ENCODE measurements at regions not wholly inside any gene's neighbourhood (a gene's known extent, or its start where the extent isn't known, plus 50 kb on each side); places are given as distances from the start of the nearest gene placed in this dataset.
A peak's percentile ranks its signal among the peaks of the same experiment; 100 is the strongest.

DNA sequence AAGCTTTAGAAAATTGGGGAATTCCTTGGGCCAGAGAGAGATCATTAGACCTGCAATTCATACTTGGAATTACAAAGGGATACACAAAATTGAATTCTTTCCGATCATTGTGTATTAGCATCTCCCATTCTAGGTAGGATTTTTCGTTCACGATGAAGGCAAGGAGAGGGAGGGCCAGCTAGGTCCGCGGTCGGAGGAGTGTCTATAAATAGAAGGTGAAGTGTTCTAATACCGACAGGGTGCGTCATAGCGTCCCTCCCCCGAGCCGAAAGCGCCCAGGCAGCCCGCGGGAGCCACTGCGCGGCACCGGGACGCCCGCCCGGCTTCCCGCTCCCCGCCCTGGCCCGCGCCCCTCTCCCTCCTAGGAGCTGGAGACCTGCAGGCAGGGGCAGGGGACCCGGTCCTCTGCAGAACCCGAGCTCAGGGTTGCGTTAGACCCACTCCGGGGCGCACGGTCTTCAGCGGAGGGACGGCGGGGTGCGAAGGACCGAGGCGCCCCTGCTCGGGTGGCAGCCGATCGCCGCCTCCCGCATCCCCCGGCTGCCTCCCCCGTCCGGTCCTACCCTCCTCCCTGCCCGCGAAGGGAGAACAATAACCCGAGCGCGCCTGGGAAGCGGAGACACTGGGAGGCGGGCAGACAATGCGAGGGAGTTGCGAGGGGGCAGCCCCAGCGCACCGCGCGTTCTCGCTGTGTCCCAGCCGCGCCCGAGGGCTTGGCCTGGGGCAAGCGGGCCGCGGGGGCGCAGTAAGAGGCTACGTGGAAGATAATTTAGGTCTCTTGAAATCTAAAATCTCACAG lies 114.2 kb upstream of the SERTAD2 start (continued):
- TF ChIP-seq, protein P1, sequence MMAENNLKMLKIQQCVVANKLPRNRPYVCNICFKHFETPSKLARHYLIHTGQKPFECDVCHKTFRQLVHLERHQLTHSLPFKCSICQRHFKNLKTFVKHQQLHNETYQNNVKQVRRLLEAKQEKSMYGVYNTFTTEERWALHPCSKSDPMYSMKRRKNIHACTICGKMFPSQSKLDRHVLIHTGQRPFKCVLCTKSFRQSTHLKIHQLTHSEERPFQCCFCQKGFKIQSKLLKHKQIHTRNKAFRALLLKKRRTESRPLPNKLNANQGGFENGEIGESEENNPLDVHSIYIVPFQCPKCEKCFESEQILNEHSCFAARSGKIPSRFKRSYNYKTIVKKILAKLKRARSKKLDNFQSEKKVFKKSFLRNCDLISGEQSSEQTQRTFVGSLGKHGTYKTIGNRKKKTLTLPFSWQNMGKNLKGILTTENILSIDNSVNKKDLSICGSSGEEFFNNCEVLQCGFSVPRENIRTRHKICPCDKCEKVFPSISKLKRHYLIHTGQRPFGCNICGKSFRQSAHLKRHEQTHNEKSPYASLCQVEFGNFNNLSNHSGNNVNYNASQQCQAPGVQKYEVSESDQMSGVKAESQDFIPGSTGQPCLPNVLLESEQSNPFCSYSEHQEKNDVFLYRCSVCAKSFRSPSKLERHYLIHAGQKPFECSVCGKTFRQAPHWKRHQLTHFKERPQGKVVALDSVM (CRISPR knock-in tag; IDR thresholded peaks at IDR 0.05), result no peak
- TF ChIP-seq ZBTB42 (CRISPR knock-in tag; IDR thresholded peaks at IDR 0.05) (peak; percentile 71), KLF12 (CRISPR knock-in tag; IDR thresholded peaks at IDR 0.05; ENCODE audit: borderline replicate concordance) (no peak), HNF1B (CRISPR knock-in tag; IDR thresholded peaks at IDR 0.05) (no peak; the same call in none of the 2 replicates), PAF1 (CRISPR knock-in tag; IDR thresholded peaks at IDR 0.05) (no peak), FIP1L1 (IDR thresholded peaks at IDR 0.05; ENCODE audit: borderline replicate concordance, insufficient read depth, low read depth, low read length) (no peak), PPARG (CRISPR knock-in tag; conservative IDR thresholded peaks at IDR 0.05) (no peak), GATAD1 (CRISPR knock-in tag; IDR thresholded peaks at IDR 0.05) (0 out of 2 replicates have a peak, but pooled peaks have one; percentile 17), NFYB (CRISPR knock-in tag; IDR thresholded peaks at IDR 0.05) (no peak; the same call in 1 of the 2 replicates), PHF8 (CRISPR knock-in tag; IDR thresholded peaks at IDR 0.05) (peak; percentile 54), ZNF567 (CRISPR knock-in tag; IDR thresholded peaks at IDR 0.05; ENCODE audit: borderline replicate concordance) (no peak), ZNF644 (CRISPR knock-in tag; IDR thresholded peaks at IDR 0.05; ENCODE audit: low read depth) (no peak), ZNF891 (CRISPR knock-in tag; IDR thresholded peaks at IDR 0.05) (peak; percentile 54; the same call in 1 of the 2 replicates), ZNF556 (CRISPR knock-in tag; IDR thresholded peaks at IDR 0.05; ENCODE audit: borderline replicate concordance) (peak; percentile 65; the same call in 1 of the 2 replicates), SRSF1 (optimal IDR thresholded peaks at IDR 0.05; ENCODE audit: low read depth, low read length) (peak; percentile 46), PHB2 (IDR thresholded peaks at IDR 0.05; ENCODE audit: partially characterized antibody) (no peak), ZFP90 (CRISPR knock-in tag; IDR thresholded peaks at IDR 0.05; ENCODE audit: borderline replicate concordance) (peak; percentile 38; the same call in 1 of the 2 replicates)
- TF ChIP-seq, protein P2, sequence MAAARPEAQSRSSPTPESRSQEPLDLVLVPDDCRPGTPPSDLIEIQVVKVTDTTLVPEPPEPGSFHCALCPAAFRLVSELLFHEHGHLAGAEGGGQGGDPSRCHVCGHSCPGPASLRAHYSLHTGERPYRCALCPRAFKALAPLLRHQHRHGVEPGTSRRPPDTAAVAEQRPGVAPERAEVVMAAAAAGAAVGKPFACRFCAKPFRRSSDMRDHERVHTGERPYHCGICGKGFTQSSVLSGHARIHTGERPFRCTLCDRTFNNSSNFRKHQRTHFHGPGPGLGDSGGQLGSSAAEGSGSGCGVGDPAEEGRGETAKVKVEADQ (CRISPR knock-in tag; IDR thresholded peaks at IDR 0.05; ENCODE audit: borderline replicate concordance), result no peak
- TF ChIP-seq, protein P3, sequence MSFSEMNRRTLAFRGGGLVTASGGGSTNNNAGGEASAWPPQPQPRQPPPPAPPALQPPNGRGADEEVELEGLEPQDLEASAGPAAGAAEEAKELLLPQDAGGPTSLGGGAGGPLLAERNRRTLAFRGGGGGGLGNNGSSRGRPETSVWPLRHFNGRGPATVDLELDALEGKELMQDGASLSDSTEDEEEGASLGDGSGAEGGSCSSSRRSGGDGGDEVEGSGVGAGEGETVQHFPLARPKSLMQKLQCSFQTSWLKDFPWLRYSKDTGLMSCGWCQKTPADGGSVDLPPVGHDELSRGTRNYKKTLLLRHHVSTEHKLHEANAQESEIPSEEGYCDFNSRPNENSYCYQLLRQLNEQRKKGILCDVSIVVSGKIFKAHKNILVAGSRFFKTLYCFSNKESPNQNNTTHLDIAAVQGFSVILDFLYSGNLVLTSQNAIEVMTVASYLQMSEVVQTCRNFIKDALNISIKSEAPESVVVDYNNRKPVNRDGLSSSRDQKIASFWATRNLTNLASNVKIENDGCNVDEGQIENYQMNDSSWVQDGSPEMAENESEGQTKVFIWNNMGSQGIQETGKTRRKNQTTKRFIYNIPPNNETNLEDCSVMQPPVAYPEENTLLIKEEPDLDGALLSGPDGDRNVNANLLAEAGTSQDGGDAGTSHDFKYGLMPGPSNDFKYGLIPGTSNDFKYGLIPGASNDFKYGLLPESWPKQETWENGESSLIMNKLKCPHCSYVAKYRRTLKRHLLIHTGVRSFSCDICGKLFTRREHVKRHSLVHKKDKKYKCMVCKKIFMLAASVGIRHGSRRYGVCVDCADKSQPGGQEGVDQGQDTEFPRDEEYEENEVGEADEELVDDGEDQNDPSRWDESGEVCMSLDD (CRISPR knock-in tag; IDR thresholded peaks at IDR 0.05; ENCODE audit: borderline replicate concordance), result no peak

Measured in HepG2 (cell line).